SK-N-SH treated with all-trans-retinoic acid at 6 μM for 48 hours (cell line): ENCODE measurements at regions not wholly inside any gene's neighbourhood (a gene's known extent, or its start where the extent isn't known, plus 50 kb on each side); places are given as distances from the start of the nearest gene placed in this dataset.

Experiments used
- ATAC-seq: fragments of 200-7000 bp; cut with Tn5 transposase; 3 replicates; pipeline ENCODE4 v1.9.1; 2020; ENCODE audit warnings: mild to moderate bottlenecking, moderate library complexity
- ARNTL ChIP-seq: fragments of 450-650 bp; formaldehyde crosslinking; IDR thresholded peaks from 2 replicates; pipeline ENCODE4 v1.5.0; 2020; ENCODE audit warnings: low read depth, mild to moderate bottlenecking, moderate library complexity, borderline replicate concordance
- ESRRG ChIP-seq: fragments of 250-450 bp; sonication (Bioruptor Pico); IDR thresholded peaks from 2 replicates; pipeline ENCODE4 v1.6.1; 2021; ENCODE audit warnings: mild to moderate bottlenecking
- GLIS3 ChIP-seq: fragments of 250-450 bp; sonication (Bioruptor Pico); IDR thresholded peaks from 2 replicates; pipeline ENCODE4 v1.5.0; 2020; ENCODE audit warnings: mild to moderate bottlenecking, moderate library complexity
- ISL1 ChIP-seq: fragments of 250-450 bp; sonication (Bioruptor Pico); IDR thresholded peaks from 2 replicates; pipeline ENCODE4 v2.1.2; 2022; ENCODE audit warnings: mild to moderate bottlenecking, moderate library complexity
- OSR1 ChIP-seq: fragments of 250-450 bp; sonication (Bioruptor Pico); IDR thresholded peaks from 2 replicates; pipeline ENCODE4 v1.8.0; 2022; ENCODE audit warnings: moderate library complexity, mild to moderate bottlenecking, inconsistent platforms
- PPARA ChIP-seq: fragments of 250-450 bp; sonication (Bioruptor Pico); IDR thresholded peaks from 2 replicates; pipeline ENCODE4 v1.5.0; 2020; ENCODE audit warnings: mild to moderate bottlenecking, borderline replicate concordance
- RARB ChIP-seq: fragments of 250-450 bp; sonication (Bioruptor Pico); IDR thresholded peaks from 2 replicates; pipeline ENCODE4 v1.8.0; 2021; ENCODE audit warnings: mild to moderate bottlenecking, moderate library complexity
- SNAI2 ChIP-seq: fragments of 250-450 bp; sonication (Bioruptor Pico); IDR thresholded peaks from 2 replicates; pipeline ENCODE4 v1.5.0; 2020; ENCODE audit warnings: mild to moderate bottlenecking, moderate library complexity
- TCF4 ChIP-seq: fragments of 250-450 bp; sonication (Bioruptor Pico); IDR thresholded peaks from 2 replicates; pipeline ENCODE4 v1.8.0; 2021; ENCODE audit warnings: mild to moderate bottlenecking, moderate library complexity, borderline replicate concordance
- ZC3H10 ChIP-seq: fragments of 250-450 bp; sonication (Bioruptor Pico); IDR thresholded peaks from 2 replicates; pipeline ENCODE4 v1.5.1; 2021; ENCODE audit warnings: mild to moderate bottlenecking, moderate library complexity
- ZFP3 ChIP-seq: fragments of 250-450 bp; sonication (Bioruptor Pico); IDR thresholded peaks from 2 replicates; pipeline ENCODE4 v1.5.0; 2020; ENCODE audit warnings: mild to moderate bottlenecking, moderate library complexity
- ZFP30 ChIP-seq: fragments of 450-650 bp; formaldehyde crosslinking; IDR thresholded peaks from 2 replicates; pipeline ENCODE4 v1.5.0; 2022; ENCODE audit warnings: mild to moderate bottlenecking, moderate library complexity
- ZNF565 ChIP-seq: fragments of 450-650 bp; formaldehyde crosslinking; conservative IDR thresholded peaks from 2 replicates; pipeline ENCODE4 v1.5.0; 2020; ENCODE audit warnings: low read depth, mild to moderate bottlenecking, moderate library complexity
- ZNF70 ChIP-seq: fragments of 450-650 bp; formaldehyde crosslinking; IDR thresholded peaks from 2 replicates; pipeline ENCODE4 v1.5.0; 2020; ENCODE audit warnings: mild to moderate bottlenecking, moderate library complexity
- ZNF8 ChIP-seq: fragments of 450-650 bp; formaldehyde crosslinking; IDR thresholded peaks from 2 replicates; pipeline ENCODE4 v1.5.0; 2020; ENCODE audit warnings: mild to moderate bottlenecking, moderate library complexity
- TF ChIP-seq, protein P1 (sequence below): fragments of 250-450 bp; sonication (Bioruptor Pico); IDR thresholded peaks from 2 replicates; pipeline ENCODE4 v1.5.1; 2020; ENCODE audit warnings: low read depth, mild to moderate bottlenecking, moderate library complexity
- TF ChIP-seq, protein P2 (sequence below): fragments of 250-450 bp; sonication (Bioruptor Pico); IDR thresholded peaks from 2 replicates; pipeline ENCODE4 v1.5.1; 2021; ENCODE audit warnings: mild to moderate bottlenecking, moderate library complexity
- TF ChIP-seq, protein P3 (sequence below): fragments of 250-450 bp; sonication (Bioruptor Pico); IDR thresholded peaks from 2 replicates; pipeline ENCODE4 v1.8.0; 2021; ENCODE audit warnings: low read depth, mild to moderate bottlenecking, moderate library complexity, borderline replicate concordance
- TF ChIP-seq, protein P4 (sequence below): fragments of 250-450 bp; sonication (Bioruptor Pico); IDR thresholded peaks from 2 replicates; pipeline ENCODE4 v1.5.0; 2020; ENCODE audit warnings: mild to moderate bottlenecking, moderate library complexity

DNA sequence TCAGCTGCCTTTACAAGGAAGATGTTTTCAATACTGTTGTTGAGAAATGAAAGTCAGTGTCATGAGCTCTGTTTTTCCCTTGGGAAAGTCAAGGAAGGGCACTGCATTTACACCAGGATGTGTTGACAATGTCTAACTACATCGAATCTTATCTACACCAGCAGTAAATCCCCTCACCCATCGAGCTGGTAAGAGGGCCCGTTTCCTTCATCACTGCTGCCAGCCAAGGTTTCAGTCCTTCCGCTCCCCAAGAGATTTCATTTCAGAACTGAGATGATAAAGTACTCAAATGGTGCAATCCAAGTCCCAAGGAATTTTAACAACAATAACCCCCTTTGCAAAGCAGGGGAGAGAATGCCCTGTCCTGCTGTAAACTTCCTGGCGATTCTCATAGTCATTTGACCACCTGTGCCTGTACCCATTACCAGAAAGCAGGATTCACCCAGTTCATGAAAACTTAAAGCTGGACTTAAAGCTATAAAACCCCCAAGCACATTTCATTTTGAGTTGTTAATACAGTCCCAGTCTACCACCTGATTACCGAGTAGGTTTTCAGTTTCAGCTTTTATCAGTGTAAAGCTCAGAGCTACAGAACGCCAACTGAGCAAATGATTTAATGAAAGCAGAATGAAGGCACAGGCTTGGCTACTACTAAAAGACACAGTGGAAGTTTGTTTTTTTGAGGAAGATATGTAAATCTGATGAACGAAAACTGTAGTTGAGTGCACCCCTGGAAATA is 122.5 kb upstream of the TAB2 start:
- ATAC-seq = no peak
- TF ChIP-seq, protein P1, sequence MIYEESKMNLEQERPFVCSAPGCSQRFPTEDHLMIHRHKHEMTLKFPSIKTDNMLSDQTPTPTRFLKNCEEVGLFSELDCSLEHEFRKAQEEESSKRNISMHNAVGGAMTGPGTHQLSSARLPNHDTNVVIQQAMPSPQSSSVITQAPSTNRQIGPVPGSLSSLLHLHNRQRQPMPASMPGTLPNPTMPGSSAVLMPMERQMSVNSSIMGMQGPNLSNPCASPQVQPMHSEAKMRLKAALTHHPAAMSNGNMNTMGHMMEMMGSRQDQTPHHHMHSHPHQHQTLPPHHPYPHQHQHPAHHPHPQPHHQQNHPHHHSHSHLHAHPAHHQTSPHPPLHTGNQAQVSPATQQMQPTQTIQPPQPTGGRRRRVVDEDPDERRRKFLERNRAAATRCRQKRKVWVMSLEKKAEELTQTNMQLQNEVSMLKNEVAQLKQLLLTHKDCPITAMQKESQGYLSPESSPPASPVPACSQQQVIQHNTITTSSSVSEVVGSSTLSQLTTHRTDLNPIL (CRISPR knock-in tag) = no peak
- TF ChIP-seq SNAI2 = no peak
- TF ChIP-seq ZNF70 (CRISPR knock-in tag) = no peak
- TF ChIP-seq, protein P2, sequence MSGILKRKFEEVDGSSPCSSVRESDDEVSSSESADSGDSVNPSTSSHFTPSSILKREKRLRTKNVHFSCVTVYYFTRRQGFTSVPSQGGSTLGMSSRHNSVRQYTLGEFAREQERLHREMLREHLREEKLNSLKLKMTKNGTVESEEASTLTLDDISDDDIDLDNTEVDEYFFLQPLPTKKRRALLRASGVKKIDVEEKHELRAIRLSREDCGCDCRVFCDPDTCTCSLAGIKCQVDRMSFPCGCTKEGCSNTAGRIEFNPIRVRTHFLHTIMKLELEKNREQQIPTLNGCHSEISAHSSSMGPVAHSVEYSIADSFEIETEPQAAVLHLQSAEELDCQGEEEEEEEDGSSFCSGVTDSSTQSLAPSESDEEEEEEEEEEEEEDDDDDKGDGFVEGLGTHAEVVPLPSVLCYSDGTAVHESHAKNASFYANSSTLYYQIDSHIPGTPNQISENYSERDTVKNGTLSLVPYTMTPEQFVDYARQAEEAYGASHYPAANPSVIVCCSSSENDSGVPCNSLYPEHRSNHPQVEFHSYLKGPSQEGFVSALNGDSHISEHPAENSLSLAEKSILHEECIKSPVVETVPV (CRISPR knock-in tag) = no peak
- TF ChIP-seq, protein P3, sequence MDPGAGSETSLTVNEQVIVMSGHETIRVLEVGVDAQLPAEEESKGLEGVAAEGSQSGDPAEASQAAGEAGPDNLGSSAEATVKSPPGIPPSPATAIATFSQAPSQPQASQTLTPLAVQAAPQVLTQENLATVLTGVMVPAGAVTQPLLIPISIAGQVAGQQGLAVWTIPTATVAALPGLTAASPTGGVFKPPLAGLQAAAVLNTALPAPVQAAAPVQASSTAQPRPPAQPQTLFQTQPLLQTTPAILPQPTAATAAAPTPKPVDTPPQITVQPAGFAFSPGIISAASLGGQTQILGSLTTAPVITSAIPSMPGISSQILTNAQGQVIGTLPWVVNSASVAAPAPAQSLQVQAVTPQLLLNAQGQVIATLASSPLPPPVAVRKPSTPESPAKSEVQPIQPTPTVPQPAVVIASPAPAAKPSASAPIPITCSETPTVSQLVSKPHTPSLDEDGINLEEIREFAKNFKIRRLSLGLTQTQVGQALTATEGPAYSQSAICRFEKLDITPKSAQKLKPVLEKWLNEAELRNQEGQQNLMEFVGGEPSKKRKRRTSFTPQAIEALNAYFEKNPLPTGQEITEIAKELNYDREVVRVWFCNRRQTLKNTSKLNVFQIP (CRISPR knock-in tag) = no peak
- TF ChIP-seq GLIS3 (CRISPR knock-in tag) = no peak
- TF ChIP-seq PPARA (CRISPR knock-in tag) = no peak
- no peak for TF ChIP-seq ZFP30 (CRISPR knock-in tag)
- TF ChIP-seq ZC3H10 (CRISPR knock-in tag) = no peak
- TF ChIP-seq ISL1 (CRISPR knock-in tag) = no peak
- TF ChIP-seq, protein P4, sequence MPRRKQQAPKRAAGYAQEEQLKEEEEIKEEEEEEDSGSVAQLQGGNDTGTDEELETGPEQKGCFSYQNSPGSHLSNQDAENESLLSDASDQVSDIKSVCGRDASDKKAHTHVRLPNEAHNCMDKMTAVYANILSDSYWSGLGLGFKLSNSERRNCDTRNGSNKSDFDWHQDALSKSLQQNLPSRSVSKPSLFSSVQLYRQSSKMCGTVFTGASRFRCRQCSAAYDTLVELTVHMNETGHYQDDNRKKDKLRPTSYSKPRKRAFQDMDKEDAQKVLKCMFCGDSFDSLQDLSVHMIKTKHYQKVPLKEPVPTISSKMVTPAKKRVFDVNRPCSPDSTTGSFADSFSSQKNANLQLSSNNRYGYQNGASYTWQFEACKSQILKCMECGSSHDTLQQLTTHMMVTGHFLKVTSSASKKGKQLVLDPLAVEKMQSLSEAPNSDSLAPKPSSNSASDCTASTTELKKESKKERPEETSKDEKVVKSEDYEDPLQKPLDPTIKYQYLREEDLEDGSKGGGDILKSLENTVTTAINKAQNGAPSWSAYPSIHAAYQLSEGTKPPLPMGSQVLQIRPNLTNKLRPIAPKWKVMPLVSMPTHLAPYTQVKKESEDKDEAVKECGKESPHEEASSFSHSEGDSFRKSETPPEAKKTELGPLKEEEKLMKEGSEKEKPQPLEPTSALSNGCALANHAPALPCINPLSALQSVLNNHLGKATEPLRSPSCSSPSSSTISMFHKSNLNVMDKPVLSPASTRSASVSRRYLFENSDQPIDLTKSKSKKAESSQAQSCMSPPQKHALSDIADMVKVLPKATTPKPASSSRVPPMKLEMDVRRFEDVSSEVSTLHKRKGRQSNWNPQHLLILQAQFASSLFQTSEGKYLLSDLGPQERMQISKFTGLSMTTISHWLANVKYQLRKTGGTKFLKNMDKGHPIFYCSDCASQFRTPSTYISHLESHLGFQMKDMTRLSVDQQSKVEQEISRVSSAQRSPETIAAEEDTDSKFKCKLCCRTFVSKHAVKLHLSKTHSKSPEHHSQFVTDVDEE (CRISPR knock-in tag) = no peak
- TF ChIP-seq, all 23 proteins: peak for 0

DNA sequence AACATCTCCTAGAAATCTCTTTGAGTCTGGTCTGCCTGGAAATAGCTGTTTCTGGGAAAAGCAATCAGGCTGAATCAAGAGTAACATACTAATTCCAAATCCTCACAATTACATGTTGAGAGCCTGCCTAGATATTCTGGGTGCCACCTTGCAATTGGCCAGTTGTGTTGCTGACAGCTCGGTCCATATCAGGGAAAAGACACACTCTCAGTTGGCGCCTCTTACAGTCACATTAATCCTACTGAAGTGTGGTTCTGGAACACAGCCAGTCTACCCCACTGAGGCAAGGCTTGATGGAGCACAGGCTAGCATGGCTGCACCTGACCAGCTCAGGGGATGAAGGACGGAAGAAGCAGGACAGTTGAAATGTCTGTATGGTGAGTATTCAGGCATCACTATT is 121.4 kb upstream of the TAB2 start:
- no peak for ATAC-seq
- no peak for TF ChIP-seq GLIS3 (CRISPR knock-in tag)

DNA sequence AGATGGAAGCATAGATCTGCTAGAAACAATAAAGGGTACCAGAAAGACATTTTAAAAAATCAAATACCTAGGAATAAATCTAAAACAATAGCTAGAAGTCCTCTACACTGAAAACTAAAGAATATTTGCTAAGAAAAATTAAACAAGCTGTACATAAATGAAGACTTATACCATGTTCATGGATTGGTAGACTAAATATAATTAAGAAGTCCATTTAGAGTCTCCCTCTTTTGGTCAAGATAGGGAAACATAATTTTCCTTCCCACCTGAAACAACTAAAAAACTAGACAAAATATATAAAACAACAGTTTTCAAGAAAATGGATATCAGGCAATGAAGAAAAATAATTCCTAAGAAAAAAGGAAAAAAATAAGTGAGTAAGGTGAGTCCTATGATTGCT is 120.0 kb upstream of the TAB2 start:
- ATAC-seq = no peak
- TF ChIP-seq OSR1 (CRISPR knock-in tag) (no peak), RARB (CRISPR knock-in tag) (no peak), ZC3H10 (CRISPR knock-in tag) (no peak), ISL1 (CRISPR knock-in tag) (no peak), ARNTL (CRISPR knock-in tag) (no peak), ZNF70 (CRISPR knock-in tag) (no peak), GLIS3 (CRISPR knock-in tag) (no peak), ESRRG (CRISPR knock-in tag) (no peak), TCF4 (CRISPR knock-in tag) (no peak), ZFP30 (CRISPR knock-in tag) (no peak), PPARA (CRISPR knock-in tag) (no peak), ZNF565 (CRISPR knock-in tag) (no peak), ZFP3 (CRISPR knock-in tag) (no peak), ZNF8 (CRISPR knock-in tag) (no peak)
- TF ChIP-seq, protein P4 (CRISPR knock-in tag) = no peak
- TF ChIP-seq, protein P3 (CRISPR knock-in tag) = no peak
- TF ChIP-seq, protein P1 (CRISPR knock-in tag) = no peak
